ENCODE measurements at regions not wholly inside any gene's neighbourhood (a gene's known extent, or its start where the extent isn't known, plus 50 kb on each side); places are given as distances from the start of the nearest gene placed in this dataset.

- Histone ChIP-seq H4K91ac (ENCODE audit: insufficient read depth, low read depth, low read length) (no peak overlapping the region), H3K4ac (ENCODE audit: low read depth, low read length) (no peak overlapping the region), H3K79me1 (ENCODE audit: low read depth in 1 of 2, low read length in 2 of 2) (no peaks in the 10 kb centered on the region), H4K20me1 (ENCODE audit: insufficient read depth, low read length) (no peaks in the 10 kb centered on the region), H2AK9ac (replicated peaks; ENCODE audit: low read depth, low read length, poor library complexity) (no peak overlapping the region), H4K8ac (ENCODE audit: low read depth in 2 of 2, low read length in 2 of 2) (no peak overlapping the region), H3K9me1 (ENCODE audit: insufficient read depth, low read length) (no peaks in the 10 kb centered on the region), H3K56ac (ENCODE audit: extremely low read depth, insufficient read depth, low read length) (no peak overlapping the region), H2BK120ac (ENCODE audit: low read depth, low read length) (no peak overlapping the region), H3K4me3 (ENCODE audit: insufficient read depth, low read depth, low read length) (no peak overlapping the region), H2BK15ac (ENCODE audit: low read depth, low read length) (no peak overlapping the region), H2AFZ (replicated peaks; ENCODE audit: low read length, poor library complexity) (no peak overlapping the region), H2BK20ac (ENCODE audit: low read depth, low read length) (no peak overlapping the region), H3K4me1 (ENCODE audit: control insufficient read depth, insufficient read depth, low read length) (no peaks in the 10 kb centered on the region), H2AK5ac (ENCODE audit: low read depth, low read length) (no peak overlapping the region), H3K9ac (ENCODE audit: low read depth, low read length) (no peak overlapping the region), H3K4me2 (ENCODE audit: low read depth, low read length) (no peak overlapping the region), H3K27me3 (ENCODE audit: control insufficient read depth, insufficient read depth, low read length) (no peaks in the 10 kb centered on the region), H3K18ac (ENCODE audit: low read depth, low read length) (no peak overlapping the region), H3K14ac (replicated peaks; ENCODE audit: low read depth, low read length) (no peak overlapping the region), H2BK5ac (ENCODE audit: low read depth, low read length, poor library complexity, severe bottlenecking) (no peak overlapping the region), H4K5ac (ENCODE audit: low read depth, low read length) (no peak overlapping the region), H3K27ac (ENCODE audit: insufficient read depth, low read length) (no peak overlapping the region), H3K23ac (ENCODE audit: low read depth, low read length) (no peak overlapping the region), H3K9me3 (ENCODE audit: control insufficient read depth, insufficient read depth, low read length) (no peaks in the 10 kb centered on the region; the same call in 1 of the 2 replicates), H3K36me3 (ENCODE audit: control insufficient read depth, insufficient read depth, low read length) (no peaks in the 10 kb centered on the region)
- BruUV-seq (replicated peaks), result no TSS peak
- dilution Hi-C loops (cut with HindIII; ENCODE audit: low sequenced_read_pairs, unreplicated experiment), result no loop called here
- ATAC-seq (ENCODE audit: low read depth) (no peak), DNase-seq (no peak)
- ChIA-PET POLR2A (ENCODE audit: unreplicated experiment) (no interaction called here), CTCF (no interaction called here)
- TF ChIP-seq ELK1 (IDR thresholded peaks at IDR 0.05; ENCODE audit: borderline replicate concordance, low read depth, low read length) (no peak), MXI1 (IDR thresholded peaks at IDR 0.05; ENCODE audit: borderline replicate concordance, low read depth, low read length) (no peak), SMC3 (IDR thresholded peaks at IDR 0.05; ENCODE audit: low read depth, low read length) (no peak), RAD21 (IDR thresholded peaks at IDR 0.05; ENCODE audit: low read length) (no peak), USF2 (IDR thresholded peaks at IDR 0.05; ENCODE audit: low read depth, low read length) (no peak), RCOR1 (IDR thresholded peaks at IDR 0.05; ENCODE audit: insufficient replicate concordance, low read length) (no peak)
- intact Hi-C loops (cut with micrococcal nuclease), result no loop called here
- WGBS, 2 experiments (ENCODE audit: extremely low coverage in 2 of 2, insufficient read length in 1 of 2), result no CpG with 5 or more reads among the region's 2 CpGs
- in situ Hi-C loops (cut with MboI; ENCODE audit: low sequenced_read_pairs), result no loop called here
Observed at GRCh38 chr5:44652674-44653073, 156.1 kb upstream of the MRPS30 start.

All from IMR-90 (cell line).